GM19328 (cell line): ENCODE measurements at regions not wholly inside any gene's neighbourhood (a gene's known extent, or its start where the extent isn't known, plus 50 kb on each side); places are given as distances from the start of the nearest gene placed in this dataset.

Experiments
- ATAC-seq: cut with Tn5 transposase; IDR thresholded peaks from one replicate; pipeline ENCODE4 v1.9.1; 2021; ENCODE audit warnings: mild to moderate bottlenecking, moderate library complexity; ENCODE audit not compliant: unreplicated experiment

- no peak for ATAC-seq
These were observed 277.0 kb downstream of the NPIPA8 start for GRCh38 chr16:18059577-18059976.

GRCh38 chr16:18059089-18059488, 277.4 kb downstream of the NPIPA8 start:
- ATAC-seq = no peak

- ATAC-seq = no peak
These were observed 281.1 kb downstream of the NPIPA8 start for GRCh38 chr16:18055411-18055916.

- no peak for ATAC-seq
These were observed 285.8 kb downstream of the NPIPA8 start for GRCh38 chr16:18050777-18051176.

- ATAC-seq = no peak
These were observed 286.3 kb downstream of the NPIPA8 start for GRCh38 chr16:18050234-18050633.

GRCh38 chr16:18049547-18050133, 286.9 kb downstream of the NPIPA8 start:
- ATAC-seq = no peak

GRCh38 chr16:18048853-18049546, 287.5 kb downstream of the NPIPA8 start:
- ATAC-seq = no peak

- no peak for ATAC-seq
These were observed 288.8 kb downstream of the NPIPA8 start for GRCh38 chr16:18047761-18048160.

- ATAC-seq = no peak
These were observed 291.2 kb downstream of the NPIPA8 start for GRCh38 chr16:18045356-18045755.

- ATAC-seq = no peak
These were observed 294.4 kb downstream of the NPIPA8 start for GRCh38 chr16:18041864-18042834.

- ATAC-seq = no peak
These were observed 296.6 kb downstream of the NPIPA8 start for GRCh38 chr16:18039931-18040330.

- ATAC-seq = no peak
These were observed 299.5 kb downstream of the NPIPA8 start for GRCh38 chr16:18037051-18037450.

- ATAC-seq = no peak
These were observed 311.9 kb downstream of the NPIPA8 start for GRCh38 chr16:18024611-18025010.

- ATAC-seq = no peak
These were observed 318.2 kb downstream of the NPIPA8 start for GRCh38 chr16:18018376-18018775.

- no peak for ATAC-seq
These were observed 322.7 kb downstream of the NPIPA8 start for GRCh38 chr16:18013863-18014262.

GRCh38 chr16:18008356-18008755, 328.2 kb downstream of the NPIPA8 start:
- no peak for ATAC-seq

- no peak for ATAC-seq
These were observed 333.5 kb downstream of the NPIPA8 start for GRCh38 chr16:18003033-18003432.

GRCh38 chr16:17998996-17999395, 337.5 kb downstream of the NPIPA8 start:
- no peak for ATAC-seq

- no peak for ATAC-seq
These were observed 338.0 kb downstream of the NPIPA8 start for GRCh38 chr16:17998550-17998949.

GRCh38 chr16:17994027-17994426, 342.5 kb downstream of the NPIPA8 start:
- ATAC-seq = no peak

GRCh38 chr16:17992416-17992815, 344.1 kb downstream of the NPIPA8 start:
- no peak for ATAC-seq
